Keratinocyte (primary cell): ENCODE measurements at regions not wholly inside any gene's neighbourhood (a gene's known extent, or its start where the extent isn't known, plus 50 kb on each side); places are given as distances from the start of the nearest gene placed in this dataset.

ENCODE experiments used
- CTCF ChIP-seq, 3 experiments: IDR thresholded peaks in 1 of 3; conservative IDR thresholded peaks in 1 of 3; optimal IDR thresholded peaks in 1 of 3; 2 replicates in 2 of 3; 3 replicates in 1 of 3; pipeline versions ENCODE3 to v1.5.1; 2011; ENCODE audit warnings: low read length in 3 of 3, mild to moderate bottlenecking in 3 of 3, moderate library complexity in 2 of 3, control low read depth in 1 of 3, inconsistent platforms in 1 of 3; ENCODE audit not compliant: insufficient read depth in 2 of 3; ENCODE audit errors: extremely low read depth in 1 of 3
- EZH2 ChIP-seq: IDR thresholded peaks from one replicate; pipeline ENCODE4 v1.6.1; 2012; ENCODE audit warnings: inconsistent platforms, mild to moderate bottlenecking, low read length, moderate library complexity

- TF ChIP-seq EZH2, result no peak
- no peak for TF ChIP-seq CTCF (optimal IDR thresholded peaks at IDR 0.05 in 1 of 3, IDR thresholded peaks at IDR 0.05 in 1 of 3, conservative IDR thresholded peaks at IDR 0.05 in 1 of 3; ENCODE audit: extremely low read depth in 1 of 3, insufficient read depth in 2 of 3, low read length in 3 of 3)
These were observed 541.1 kb upstream of the PRMT6 start for GRCh38 chr1:106515375-106515774.
